ENCODE measurements at regions not wholly inside any gene's neighbourhood (a gene's known extent, or its start where the extent isn't known, plus 50 kb on each side); places are given as distances from the start of the nearest gene placed in this dataset.

DNA sequence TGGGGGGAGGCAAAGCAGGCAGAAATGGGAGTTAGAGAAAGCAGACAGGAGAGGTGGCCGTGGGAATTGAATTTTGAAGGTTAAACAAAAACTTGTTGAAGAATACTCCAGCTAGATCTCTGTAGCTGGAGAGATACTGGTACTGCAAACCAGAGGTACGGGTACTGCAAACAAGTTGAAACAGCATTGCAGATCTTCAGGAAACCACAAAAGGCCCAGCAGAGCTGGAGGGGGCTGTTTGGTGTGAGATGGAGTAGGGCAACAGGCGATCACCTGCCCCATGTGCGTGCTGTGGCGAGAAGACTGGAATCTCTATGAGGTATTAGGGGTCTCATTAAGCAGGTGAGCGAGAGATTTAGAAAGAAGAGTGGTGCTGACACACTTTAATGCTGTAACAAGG, 77.7 kb upstream of the RGS4 start:
- H3K4me1 ChIP-seq (ENCODE audit: insufficient read depth, low read length): no peaks in the 10 kb centered on the region
- H3T11ph ChIP-seq (ENCODE audit: low read length): no peak overlapping the region
- H3K18ac ChIP-seq (ENCODE audit: insufficient read length, low read depth, low read length): no peak overlapping the region
- no peak overlapping the region for H4K5ac ChIP-seq (ENCODE audit: insufficient read length, low read depth, low read length)
- Mint-ChIP-seq H3K4me3 (no peak overlapping the region), H3K36me3 (ENCODE audit: insufficient read depth in 1 of 3, low read depth in 3 of 3) (no peaks in the 10 kb centered on the region), H3K4me1 (no peaks in the 10 kb centered on the region), H3K27me3 (ENCODE audit: low read depth) (peaks cover 3% of the 10 kb centered on the region; the same call in 1 of the 2 replicates), H3K9me3 (no peaks in the 10 kb centered on the region), H3K27ac (no peak overlapping the region)
- no peak overlapping the region for H3K14ac ChIP-seq (ENCODE audit: insufficient read depth, low read length)
- H3K4me2 ChIP-seq (ENCODE audit: insufficient read depth, insufficient read length, low read length): no peak overlapping the region
- no peaks in the 10 kb centered on the region for H4K20me1 ChIP-seq (ENCODE audit: control insufficient read depth, insufficient read depth, insufficient read length)
- H2BK15ac ChIP-seq (ENCODE audit: low read depth, low read length): no peak overlapping the region
- H3K79me2 ChIP-seq (ENCODE audit: insufficient read depth, low read length): no peaks in the 10 kb centered on the region
- no peak overlapping the region for H4K8ac ChIP-seq (replicated peaks; ENCODE audit: insufficient read length, low read depth, low read length)
- DNase-seq: no peak
- no peak overlapping the region for H2AK5ac ChIP-seq (ENCODE audit: insufficient read length, low read length)
- no peak overlapping the region for H3K27ac ChIP-seq (ENCODE audit: insufficient read length, low read depth, low read length)
- H4K91ac ChIP-seq (ENCODE audit: insufficient read length, low read depth, low read length): no peak overlapping the region
- H3K4ac ChIP-seq (ENCODE audit: low read depth, low read length): no peak overlapping the region
- no peak overlapping the region for H2BK5ac ChIP-seq (ENCODE audit: insufficient read length, low read length)
- no peak overlapping the region for H2BK12ac ChIP-seq (ENCODE audit: insufficient read length, low read depth, low read length)
- H3K9ac ChIP-seq (ENCODE audit: extremely low read depth, insufficient read length, low read length): no peak overlapping the region
- H2BK20ac ChIP-seq (ENCODE audit: low read depth, low read length, poor library complexity, severe bottlenecking): no peak overlapping the region
- no peaks in the 10 kb centered on the region for H3K23me2 ChIP-seq (ENCODE audit: insufficient read length, low read depth, low read length, poor library complexity, severe bottlenecking)
- H3K9me3 ChIP-seq (ENCODE audit: control insufficient read depth, low read depth, low read length): no peaks in the 10 kb centered on the region
- no peak overlapping the region for H2AFZ ChIP-seq (ENCODE audit: low read length)
- H3K79me1 ChIP-seq (ENCODE audit: insufficient read depth, low read depth, low read length, poor library complexity, severe bottlenecking): no peaks in the 10 kb centered on the region
- no peak overlapping the region for H2BK120ac ChIP-seq (ENCODE audit: low read depth, low read length, poor library complexity, severe bottlenecking)
- no CpG with 5 or more reads among the region's 6 CpGs for WGBS (ENCODE audit: extremely low coverage, insufficient read length, low lambda C conversion rate)
- H3K27me3 ChIP-seq (ENCODE audit: insufficient read depth, low read length): no peaks in the 10 kb centered on the region
- H3K23ac ChIP-seq (ENCODE audit: insufficient read length, low read depth, low read length): no peak overlapping the region
- no peak for TF ChIP-seq CTCF (conservative IDR thresholded peaks at IDR 0.05)
- H3K56ac ChIP-seq (ENCODE audit: insufficient read length, low read depth, low read length): no peak overlapping the region

Measured in H9 (cell line).